Mesenchymal stem cell (in vitro differentiated cells and primary cell): ENCODE measurements at regions not wholly inside any gene's neighbourhood (a gene's known extent, or its start where the extent isn't known, plus 50 kb on each side); places are given as distances from the start of the nearest gene placed in this dataset.

Source experiments
- DNase-seq: peaks from one replicate; pipeline ENCODE4 v3.0.0-alpha.2; 2013
- H2AFZ ChIP-seq: one replicate; pipeline ENCODE4 v1.6.1; 2013; ENCODE audit warnings: low read depth, mild to moderate bottlenecking, control low read depth, inconsistent platforms, low read length, moderate library complexity
- H2AK5ac ChIP-seq: 2 replicates; pipeline ENCODE4 v1.6.1; 2013; ENCODE audit warnings: low read length, moderate library complexity, mild to moderate bottlenecking, inconsistent platforms; ENCODE audit not compliant: severe bottlenecking
- H2BK120ac ChIP-seq: one replicate; pipeline ENCODE4 v1.6.1; 2013; ENCODE audit warnings: low read depth, mild to moderate bottlenecking, inconsistent platforms, low read length, moderate library complexity
- H2BK12ac ChIP-seq, 2 experiments: one replicate each; pipeline ENCODE4 v1.6.1; 2013; ENCODE audit warnings: inconsistent platforms in 2 of 2, low read length in 2 of 2, mild to moderate bottlenecking in 2 of 2, moderate library complexity in 2 of 2, control low read depth in 1 of 2
- H2BK15ac ChIP-seq: one replicate; pipeline ENCODE4 v1.6.1; 2013; ENCODE audit warnings: mild to moderate bottlenecking, low read depth, inconsistent platforms; ENCODE audit not compliant: poor library complexity, severe bottlenecking
- H2BK5ac ChIP-seq: 2 replicates; pipeline ENCODE4 v1.6.1; 2013; ENCODE audit warnings: low read depth, mild to moderate bottlenecking, low read length, control low read depth, inconsistent platforms; ENCODE audit not compliant: poor library complexity, severe bottlenecking
- H3K14ac ChIP-seq, 2 experiments: one replicate each; pipeline ENCODE4 v1.6.1; 2013; ENCODE audit warnings: inconsistent platforms in 2 of 2, low read length in 2 of 2, control low read depth in 1 of 2, mild to moderate bottlenecking in 1 of 2, moderate library complexity in 1 of 2
- H3K18ac ChIP-seq, 2 experiments: one replicate each; pipeline ENCODE4 v1.6.1; 2013; ENCODE audit warnings: inconsistent platforms in 2 of 2, low read length in 2 of 2, control low read depth in 1 of 2, low read depth in 1 of 2, mild to moderate bottlenecking in 1 of 2
- H3K23ac ChIP-seq, 2 experiments: one replicate each; pipeline ENCODE4 v1.6.1; 2013; ENCODE audit warnings: inconsistent platforms in 2 of 2, low read length in 2 of 2, mild to moderate bottlenecking in 2 of 2, moderate library complexity in 2 of 2, control low read depth in 1 of 2
- H3K27ac ChIP-seq: 2 replicates; pipeline ENCODE4 v1.5.1; 2013; ENCODE audit warnings: mild to moderate bottlenecking, moderate library complexity, low read length, control low read depth, inconsistent platforms; ENCODE audit not compliant: poor library complexity, severe bottlenecking
- H3K27me3 ChIP-seq, 2 experiments: 2 replicates each; pipeline versions ENCODE4 v1.6.1 to v1.7.0; 2013; ENCODE audit warnings: low read length in 2 of 2, mild to moderate bottlenecking in 2 of 2, moderate library complexity in 2 of 2, control low read depth in 1 of 2, inconsistent platforms in 1 of 2; ENCODE audit not compliant: control insufficient read depth in 1 of 2, insufficient read depth in 1 of 2
- H3K36me3 ChIP-seq, 2 experiments: 2 replicates each; pipeline versions ENCODE4 v1.6.1 to v1.7.0; 2013; ENCODE audit warnings: low read length in 2 of 2, control low read depth in 1 of 2, inconsistent platforms in 1 of 2, low read depth in 1 of 2, mild to moderate bottlenecking in 1 of 2; ENCODE audit not compliant: insufficient read depth in 2 of 2, control insufficient read depth in 1 of 2
- H3K4ac ChIP-seq, 2 experiments: one replicate each; pipeline ENCODE4 v1.6.1; 2013; ENCODE audit warnings: inconsistent platforms in 2 of 2, low read length in 2 of 2, mild to moderate bottlenecking in 2 of 2, moderate library complexity in 2 of 2, control low read depth in 1 of 2, low read depth in 1 of 2
- H3K4me1 ChIP-seq: 2 replicates; pipeline ENCODE4 v1.6.1; 2013; ENCODE audit warnings: low read depth, low read length, control low read depth; ENCODE audit not compliant: control insufficient read depth, insufficient read depth
- H3K4me2 ChIP-seq: 2 replicates; pipeline ENCODE4 v1.6.1; 2013; ENCODE audit warnings: low read length, mild to moderate bottlenecking, inconsistent platforms; ENCODE audit not compliant: poor library complexity, severe bottlenecking
- H3K4me3 ChIP-seq, 2 experiments: 2 replicates each; pipeline versions ENCODE4 v1.5.1 to v1.7.0; 2013; ENCODE audit warnings: low read length in 2 of 2, mild to moderate bottlenecking in 2 of 2, control low read depth in 1 of 2, low read depth in 1 of 2; ENCODE audit not compliant: insufficient read depth in 1 of 2
- H3K79me1 ChIP-seq: replicated peaks from 2 replicates; pipeline ENCODE4 v1.6.1; 2013; ENCODE audit warnings: mild to moderate bottlenecking, control low read depth, low read length, inconsistent platforms; ENCODE audit not compliant: poor library complexity, severe bottlenecking
- H3K9ac ChIP-seq: 2 replicates; pipeline ENCODE4 v1.7.0; 2013; ENCODE audit warnings: mild to moderate bottlenecking, low read length, moderate library complexity
- H3K9me3 ChIP-seq: 2 replicates; pipeline ENCODE4 v1.7.0; 2013; ENCODE audit warnings: mild to moderate bottlenecking, low read length; ENCODE audit not compliant: control insufficient read depth
- H4K8ac ChIP-seq: one replicate; pipeline ENCODE4 v1.6.1; 2013; ENCODE audit warnings: inconsistent platforms, mild to moderate bottlenecking, low read length, moderate library complexity
- H4K91ac ChIP-seq: one replicate; pipeline ENCODE4 v1.6.1; 2013; ENCODE audit warnings: mild to moderate bottlenecking, low read length, inconsistent platforms
- WGBS: methylation state at CpG from one replicate; pipeline ENCODE4 v1.1.7; 2013; ENCODE audit warnings: mixed read lengths; 5-methylcytosine and 5-hydroxymethylcytosine counted together

DNA sequence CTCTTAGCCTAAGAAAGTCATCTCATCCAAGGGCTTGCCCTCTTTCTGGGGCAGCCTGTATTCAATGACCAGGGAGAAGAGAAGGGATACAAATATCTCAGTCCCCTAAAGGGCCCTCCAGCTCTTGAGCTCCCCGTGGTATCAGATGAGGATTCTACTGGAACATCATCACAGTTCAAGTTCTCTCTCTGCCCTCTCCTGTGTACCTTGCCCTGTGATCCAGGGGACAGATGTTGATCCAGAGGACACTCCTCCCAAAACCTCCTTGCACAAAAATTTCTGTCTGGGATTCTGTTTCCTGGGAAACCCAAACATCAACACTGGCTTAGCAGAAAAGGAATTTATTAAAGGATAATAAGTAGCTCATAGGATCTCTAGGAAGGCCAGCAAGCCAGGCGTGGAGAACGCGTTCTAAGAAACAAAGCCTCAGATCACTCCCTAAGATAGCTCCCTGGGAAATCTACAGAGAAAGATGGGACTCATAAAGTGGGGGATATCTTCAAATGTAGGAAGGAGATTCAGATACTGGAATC, 296.3 kb upstream of the KLF3 start:
- Histone ChIP-seq H3K23ac (no peak overlapping the region), H3K36me3 (no peaks in the 10 kb centered on the region), H2AFZ (no peak overlapping the region), H3K4me2 (no peak overlapping the region), H2BK15ac (no peak overlapping the region), H2BK120ac (no peak overlapping the region), H4K91ac (no peak overlapping the region), H3K9ac (no peak overlapping the region), H3K4ac (no peak overlapping the region), H3K27ac (no peak overlapping the region), H3K79me1 (no peaks in the 10 kb centered on the region), H3K9me3 (no peaks in the 10 kb centered on the region), H3K4me1 (peaks cover 4% of the 10 kb centered on the region), H2BK12ac (no peak overlapping the region), H3K27me3 (no peaks in the 10 kb centered on the region), H2BK5ac (no peak overlapping the region), H2AK5ac (no peak overlapping the region), H3K14ac (no peak overlapping the region), H3K18ac (no peak overlapping the region), H4K8ac (no peak overlapping the region), H3K4me3 (no peak overlapping the region)
- WGBS, result 87% methylated on average over 4 of the region's 4 CpGs
- peak; percentile 26 for DNase-seq

DNA sequence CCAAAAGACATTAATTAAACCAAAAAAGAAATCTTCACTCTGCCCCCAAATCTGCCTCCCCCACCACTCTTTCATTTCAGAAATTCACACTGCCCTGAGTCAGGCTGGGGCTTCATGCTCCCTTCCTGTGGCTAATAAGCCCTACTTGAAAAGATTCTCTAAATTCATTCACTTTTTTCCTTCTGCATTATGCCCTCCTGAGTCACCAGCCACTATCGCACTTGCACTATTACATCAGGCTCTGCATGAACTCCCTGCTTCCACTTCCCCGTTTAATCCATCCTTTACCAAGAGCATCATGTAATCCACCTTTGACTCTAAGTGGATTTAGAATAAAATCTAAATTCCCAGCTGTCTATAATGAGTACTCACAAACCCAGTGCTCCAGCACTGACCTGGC, 295.4 kb upstream of the KLF3 start:
- Histone ChIP-seq H2BK12ac (no peak overlapping the region), H3K27ac (no peak overlapping the region), H3K4me3 (no peak overlapping the region), H4K8ac (no peak overlapping the region), H4K91ac (no peak overlapping the region), H3K36me3 (no peaks in the 10 kb centered on the region), H2BK15ac (no peak overlapping the region), H3K27me3 (no peaks in the 10 kb centered on the region), H3K9me3 (no peaks in the 10 kb centered on the region), H3K14ac (no peak overlapping the region), H2BK120ac (no peak overlapping the region), H3K4me2 (no peak overlapping the region), H3K4ac (no peak overlapping the region), H2AK5ac (no peak overlapping the region), H3K4me1 (peaks cover 4% of the 10 kb centered on the region), H2BK5ac (no peak overlapping the region), H2AFZ (no peak overlapping the region), H3K79me1 (no peaks in the 10 kb centered on the region), H3K18ac (no peak overlapping the region), H3K9ac (no peak overlapping the region), H3K23ac (no peak overlapping the region)
- WGBS, result 40% methylated on average over 2 of the region's 2 CpGs
- DNase-seq, result peak; percentile 76

DNA sequence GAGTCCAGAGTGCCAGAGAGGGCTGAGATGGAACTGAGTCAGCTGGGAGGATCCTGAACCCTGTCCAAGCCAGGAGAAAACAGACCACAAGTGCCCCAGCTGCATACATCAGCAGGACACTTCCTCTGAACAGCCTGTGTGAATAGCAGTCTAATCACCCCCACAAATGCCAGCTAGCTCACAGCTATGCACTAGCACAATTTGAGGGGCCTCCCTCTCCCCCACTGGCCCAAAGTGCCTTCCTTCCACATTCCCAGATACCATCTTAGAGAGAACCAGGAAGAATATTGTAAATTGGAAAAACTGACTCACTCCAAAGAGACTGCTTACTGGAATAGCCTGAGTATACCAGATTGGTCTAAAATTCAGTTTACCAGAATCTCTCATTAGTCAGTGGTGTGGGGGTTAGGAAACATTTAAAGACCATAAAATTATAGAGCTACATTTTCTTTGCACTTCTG, 292.6 kb upstream of the KLF3 start:
- Histone ChIP-seq H2BK5ac (no peak overlapping the region), H3K9me3 (no peaks in the 10 kb centered on the region), H2BK12ac (no peak overlapping the region), H3K4me2 (no peak overlapping the region), H4K91ac (peak overlapping the region; percentile 59), H3K79me1 (no peaks in the 10 kb centered on the region), H2AFZ (no peak overlapping the region), H3K14ac (no peak overlapping the region), H2AK5ac (no peak overlapping the region), H3K4ac (no peak overlapping the region), H3K27me3 (no peaks in the 10 kb centered on the region), H3K27ac (no peak overlapping the region), H3K36me3 (no peaks in the 10 kb centered on the region), H2BK120ac (no peak overlapping the region), H3K9ac (peak overlapping the region; percentile 77), H3K4me3 (peak overlapping the region in 1 of 2 experiments; percentile 10), H2BK15ac (no peak overlapping the region), H3K4me1 (peaks cover 4% of the 10 kb centered on the region), H4K8ac (peak overlapping the region; percentile 55), H3K23ac (no peak overlapping the region), H3K18ac (no peak overlapping the region)
- peak; percentile 86 for DNase-seq

DNA sequence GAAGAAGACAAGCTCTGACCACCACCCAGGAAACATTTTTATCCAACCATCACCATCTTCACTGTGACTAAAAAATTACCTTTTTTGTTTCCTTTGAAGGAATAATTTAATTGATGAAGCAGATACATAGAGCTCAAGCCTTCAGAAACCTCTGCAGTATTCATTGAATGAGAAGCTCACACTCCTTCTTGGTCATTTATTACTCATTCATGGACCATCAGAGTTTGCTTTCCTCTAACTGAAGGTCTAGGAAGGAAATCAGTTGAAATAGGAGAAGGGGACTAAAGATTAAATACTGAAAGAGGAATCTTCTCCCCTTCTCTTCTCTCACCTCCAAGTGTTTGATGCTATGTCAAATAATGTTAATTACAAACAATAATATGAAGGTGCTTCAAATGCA, 290.6 kb upstream of the KLF3 start:
- H2AFZ ChIP-seq, result no peak overlapping the region
- no peak overlapping the region for H3K4ac ChIP-seq
- H3K23ac ChIP-seq, result no peak overlapping the region
- no peak overlapping the region for H2BK120ac ChIP-seq
- H3K79me1 ChIP-seq, result no peaks in the 10 kb centered on the region
- no peak overlapping the region for H4K91ac ChIP-seq
- DNase-seq, result peak; percentile 22
- no peaks in the 10 kb centered on the region for H3K27me3 ChIP-seq
- no peak overlapping the region for H2BK15ac ChIP-seq
- H2BK5ac ChIP-seq, result no peak overlapping the region
- H3K18ac ChIP-seq, result no peak overlapping the region
- peaks cover 4% of the 10 kb centered on the region for H3K4me1 ChIP-seq
- no peak overlapping the region for H3K9ac ChIP-seq
- no peak overlapping the region for H2AK5ac ChIP-seq
- no peak overlapping the region for H2BK12ac ChIP-seq
- H3K27ac ChIP-seq, result no peak overlapping the region
- H3K14ac ChIP-seq, result no peak overlapping the region
- no peak overlapping the region for H3K4me3 ChIP-seq
- no peak overlapping the region for H3K4me2 ChIP-seq
- no peaks in the 10 kb centered on the region for H3K9me3 ChIP-seq
- H4K8ac ChIP-seq, result no peak overlapping the region
- no peaks in the 10 kb centered on the region for H3K36me3 ChIP-seq
